Mesenchymal stem cell (in vitro differentiated cells and primary cell): ENCODE measurements at regions not wholly inside any gene's neighbourhood (a gene's known extent, or its start where the extent isn't known, plus 50 kb on each side); places are given as distances from the start of the nearest gene placed in this dataset.
"Not testable (repeated sequence)": the region's sequence is repeated elsewhere in the genome, so short reads cannot be mapped to it uniquely, and the experiment has no call there.

Source experiments
- DNase-seq: peaks from one replicate; pipeline ENCODE4 v3.0.0-alpha.2; 2013
- H2AFZ ChIP-seq: one replicate; pipeline ENCODE4 v1.6.1; 2013; ENCODE audit warnings: low read depth, mild to moderate bottlenecking, control low read depth, inconsistent platforms, low read length, moderate library complexity
- H2AK5ac ChIP-seq: 2 replicates; pipeline ENCODE4 v1.6.1; 2013; ENCODE audit warnings: low read length, moderate library complexity, mild to moderate bottlenecking, inconsistent platforms; ENCODE audit not compliant: severe bottlenecking
- H2BK120ac ChIP-seq: one replicate; pipeline ENCODE4 v1.6.1; 2013; ENCODE audit warnings: low read depth, mild to moderate bottlenecking, inconsistent platforms, low read length, moderate library complexity
- H2BK12ac ChIP-seq, 2 experiments: one replicate each; pipeline ENCODE4 v1.6.1; 2013; ENCODE audit warnings: inconsistent platforms in 2 of 2, low read length in 2 of 2, mild to moderate bottlenecking in 2 of 2, moderate library complexity in 2 of 2, control low read depth in 1 of 2
- H2BK15ac ChIP-seq: one replicate; pipeline ENCODE4 v1.6.1; 2013; ENCODE audit warnings: mild to moderate bottlenecking, low read depth, inconsistent platforms; ENCODE audit not compliant: poor library complexity, severe bottlenecking
- H2BK5ac ChIP-seq: 2 replicates; pipeline ENCODE4 v1.6.1; 2013; ENCODE audit warnings: low read depth, mild to moderate bottlenecking, low read length, control low read depth, inconsistent platforms; ENCODE audit not compliant: poor library complexity, severe bottlenecking
- H3K14ac ChIP-seq, 2 experiments: one replicate each; pipeline ENCODE4 v1.6.1; 2013; ENCODE audit warnings: inconsistent platforms in 2 of 2, low read length in 2 of 2, control low read depth in 1 of 2, mild to moderate bottlenecking in 1 of 2, moderate library complexity in 1 of 2
- H3K18ac ChIP-seq, 2 experiments: one replicate each; pipeline ENCODE4 v1.6.1; 2013; ENCODE audit warnings: inconsistent platforms in 2 of 2, low read length in 2 of 2, control low read depth in 1 of 2, low read depth in 1 of 2, mild to moderate bottlenecking in 1 of 2
- H3K23ac ChIP-seq, 2 experiments: one replicate each; pipeline ENCODE4 v1.6.1; 2013; ENCODE audit warnings: inconsistent platforms in 2 of 2, low read length in 2 of 2, mild to moderate bottlenecking in 2 of 2, moderate library complexity in 2 of 2, control low read depth in 1 of 2
- H3K27ac ChIP-seq: 2 replicates; pipeline ENCODE4 v1.5.1; 2013; ENCODE audit warnings: mild to moderate bottlenecking, moderate library complexity, low read length, control low read depth, inconsistent platforms; ENCODE audit not compliant: poor library complexity, severe bottlenecking
- H3K27me3 ChIP-seq, 2 experiments: 2 replicates each; pipeline versions ENCODE4 v1.6.1 to v1.7.0; 2013; ENCODE audit warnings: low read length in 2 of 2, mild to moderate bottlenecking in 2 of 2, moderate library complexity in 2 of 2, control low read depth in 1 of 2, inconsistent platforms in 1 of 2; ENCODE audit not compliant: control insufficient read depth in 1 of 2, insufficient read depth in 1 of 2
- H3K36me3 ChIP-seq, 2 experiments: 2 replicates each; pipeline versions ENCODE4 v1.6.1 to v1.7.0; 2013; ENCODE audit warnings: low read length in 2 of 2, control low read depth in 1 of 2, inconsistent platforms in 1 of 2, low read depth in 1 of 2, mild to moderate bottlenecking in 1 of 2; ENCODE audit not compliant: insufficient read depth in 2 of 2, control insufficient read depth in 1 of 2
- H3K4ac ChIP-seq, 2 experiments: one replicate each; pipeline ENCODE4 v1.6.1; 2013; ENCODE audit warnings: inconsistent platforms in 2 of 2, low read length in 2 of 2, mild to moderate bottlenecking in 2 of 2, moderate library complexity in 2 of 2, control low read depth in 1 of 2, low read depth in 1 of 2
- H3K4me1 ChIP-seq: 2 replicates; pipeline ENCODE4 v1.6.1; 2013; ENCODE audit warnings: low read depth, low read length, control low read depth; ENCODE audit not compliant: control insufficient read depth, insufficient read depth
- H3K4me2 ChIP-seq: 2 replicates; pipeline ENCODE4 v1.6.1; 2013; ENCODE audit warnings: low read length, mild to moderate bottlenecking, inconsistent platforms; ENCODE audit not compliant: poor library complexity, severe bottlenecking
- H3K4me3 ChIP-seq, 2 experiments: 2 replicates each; pipeline versions ENCODE4 v1.5.1 to v1.7.0; 2013; ENCODE audit warnings: low read length in 2 of 2, mild to moderate bottlenecking in 2 of 2, control low read depth in 1 of 2, low read depth in 1 of 2; ENCODE audit not compliant: insufficient read depth in 1 of 2
- H3K79me1 ChIP-seq: replicated peaks from 2 replicates; pipeline ENCODE4 v1.6.1; 2013; ENCODE audit warnings: mild to moderate bottlenecking, control low read depth, low read length, inconsistent platforms; ENCODE audit not compliant: poor library complexity, severe bottlenecking
- H3K9ac ChIP-seq: 2 replicates; pipeline ENCODE4 v1.7.0; 2013; ENCODE audit warnings: mild to moderate bottlenecking, low read length, moderate library complexity
- H3K9me3 ChIP-seq: 2 replicates; pipeline ENCODE4 v1.7.0; 2013; ENCODE audit warnings: mild to moderate bottlenecking, low read length; ENCODE audit not compliant: control insufficient read depth
- H4K8ac ChIP-seq: one replicate; pipeline ENCODE4 v1.6.1; 2013; ENCODE audit warnings: inconsistent platforms, mild to moderate bottlenecking, low read length, moderate library complexity
- H4K91ac ChIP-seq: one replicate; pipeline ENCODE4 v1.6.1; 2013; ENCODE audit warnings: mild to moderate bottlenecking, low read length, inconsistent platforms
- WGBS: methylation state at CpG from one replicate; pipeline ENCODE4 v1.1.7; 2013; ENCODE audit warnings: mixed read lengths; 5-methylcytosine and 5-hydroxymethylcytosine counted together

DNA sequence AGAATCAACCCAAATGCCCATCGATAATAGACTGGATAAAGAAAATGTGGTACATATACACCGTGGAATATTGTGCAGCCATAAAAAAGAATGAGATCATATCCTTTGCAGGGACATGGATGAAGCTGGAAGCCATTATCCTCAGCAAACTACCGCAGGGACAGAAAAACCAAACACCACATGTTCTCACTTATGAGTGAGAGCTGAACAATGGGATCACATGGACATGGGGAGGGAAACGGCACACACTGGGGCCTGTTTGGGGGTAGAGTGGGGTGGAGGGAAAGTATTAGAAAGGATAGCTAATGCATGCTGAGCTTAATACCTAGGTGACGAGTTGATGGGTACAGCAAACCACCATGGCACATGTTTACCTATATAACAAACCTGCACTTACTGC lies 217.5 kb downstream of the TOMM20 start:
- not testable (repeated sequence) for H4K8ac ChIP-seq, H3K36me3 ChIP-seq, H2BK120ac ChIP-seq, H3K4ac ChIP-seq, H2BK5ac ChIP-seq, H3K27me3 ChIP-seq, DNase-seq, H3K4me3 ChIP-seq, H2BK15ac ChIP-seq, H3K4me2 ChIP-seq, H3K14ac ChIP-seq, H3K9me3 ChIP-seq, H3K79me1 ChIP-seq, H3K27ac ChIP-seq, H4K91ac ChIP-seq, H3K18ac ChIP-seq, H2BK12ac ChIP-seq, H3K23ac ChIP-seq, H2AK5ac ChIP-seq, H2AFZ ChIP-seq, H3K9ac ChIP-seq
- WGBS = 94% methylated on average over 4 of the region's 5 CpGs
- peaks cover 13% of the 10 kb centered on the region for H3K4me1 ChIP-seq

DNA sequence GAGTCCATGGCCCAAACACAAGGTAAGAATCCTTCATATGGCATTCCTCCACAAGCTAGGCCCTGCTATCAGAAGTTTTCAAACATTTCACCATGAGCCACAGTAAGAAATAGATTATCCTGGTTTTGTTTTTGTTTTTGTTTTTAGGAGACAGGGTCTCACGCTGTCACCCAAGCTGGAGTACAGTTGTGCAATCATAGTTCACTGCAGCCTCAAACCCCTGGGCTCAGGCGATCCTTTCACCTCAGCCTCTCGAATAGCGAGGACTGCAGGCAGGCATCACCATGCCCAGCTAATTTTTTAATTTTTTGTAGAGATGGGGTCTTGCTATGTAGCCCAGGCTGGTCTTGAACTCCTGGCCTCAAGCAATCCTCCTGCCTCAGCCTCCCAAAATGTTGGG lies 218.8 kb downstream of the TOMM20 start:
- Histone ChIP-seq H3K79me1 (no peaks in the 10 kb centered on the region), H4K8ac (no peak overlapping the region), H3K4me1 (peaks cover 13% of the 10 kb centered on the region), H2BK15ac (no peak overlapping the region), H2BK120ac (no peak overlapping the region), H2BK12ac (no peak overlapping the region), H3K27me3 (no peaks in the 10 kb centered on the region), H3K9ac (no peak overlapping the region), H3K4me2 (no peak overlapping the region), H2AFZ (no peak overlapping the region), H2BK5ac (no peak overlapping the region), H3K36me3 (no peaks in the 10 kb centered on the region), H2AK5ac (no peak overlapping the region), H3K14ac (no peak overlapping the region), H3K4ac (no peak overlapping the region), H3K27ac (no peak overlapping the region), H3K9me3 (no peaks in the 10 kb centered on the region), H4K91ac (no peak overlapping the region), H3K23ac (no peak overlapping the region), H3K4me3 (no peak overlapping the region), H3K18ac (no peak overlapping the region)
- 89% methylated on average over 4 of the region's 4 CpGs for WGBS
- DNase-seq = no peak

DNA sequence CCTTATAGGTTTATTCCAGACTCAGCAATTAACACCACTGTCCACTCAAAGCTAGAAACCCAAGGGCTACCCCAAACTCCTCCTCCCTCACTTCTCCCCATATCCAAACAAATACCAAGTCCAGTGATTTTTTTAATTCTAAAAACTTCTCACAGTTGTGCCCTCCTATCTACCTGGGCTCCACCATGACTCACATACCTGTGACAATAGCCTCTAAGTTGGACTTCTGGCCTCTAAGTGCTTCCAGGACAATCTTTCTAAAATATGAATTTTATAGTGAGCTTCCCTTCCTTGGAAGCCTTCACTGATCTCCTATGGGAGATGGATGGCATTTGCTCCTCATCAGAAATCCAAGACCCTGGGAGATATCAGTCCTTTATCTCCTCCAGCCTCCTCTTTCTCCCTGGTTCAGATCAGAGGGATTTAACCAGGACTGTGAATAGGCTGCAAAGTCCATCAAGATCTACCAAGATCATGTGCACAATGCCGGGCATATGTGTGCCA lies 219.3 kb downstream of the TOMM20 start:
- Histone ChIP-seq H3K18ac (no peak overlapping the region), H2AK5ac (peak overlapping the region; percentile 31), H2BK15ac (no peak overlapping the region), H3K4ac (no peak overlapping the region), H3K23ac (no peak overlapping the region), H2BK120ac (no peak overlapping the region), H4K8ac (no peak overlapping the region), H3K4me1 (peaks cover 13% of the 10 kb centered on the region), H3K9ac (no peak overlapping the region), H3K4me2 (no peak overlapping the region), H2BK12ac (no peak overlapping the region), H3K4me3 (no peak overlapping the region), H4K91ac (no peak overlapping the region), H2AFZ (no peak overlapping the region), H3K36me3 (no peaks in the 10 kb centered on the region), H2BK5ac (no peak overlapping the region), H3K79me1 (no peaks in the 10 kb centered on the region), H3K27me3 (no peaks in the 10 kb centered on the region), H3K27ac (no peak overlapping the region), H3K9me3 (no peaks in the 10 kb centered on the region), H3K14ac (no peak overlapping the region)
- no peak for DNase-seq
- WGBS = 100% methylated on average over 1 of the region's 1 CpG

DNA sequence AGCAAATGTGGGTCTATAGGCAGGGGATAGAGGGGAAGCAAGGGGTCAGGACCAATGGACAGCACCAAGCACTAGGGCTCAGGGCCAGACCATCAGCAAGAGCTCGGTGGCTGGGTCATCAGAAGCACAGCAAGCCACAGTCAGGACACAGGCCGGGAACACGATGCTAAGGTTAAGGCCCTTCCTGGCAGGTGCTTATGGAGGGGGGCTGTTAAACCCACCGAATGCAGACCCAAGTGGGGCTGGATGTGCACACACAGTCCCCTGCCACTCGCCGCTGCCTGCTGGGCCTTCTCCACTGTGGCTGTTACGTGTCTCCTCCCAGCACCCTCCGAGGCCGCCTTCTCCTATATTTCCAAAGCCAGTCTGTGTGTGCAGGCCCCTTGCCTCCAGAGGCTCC lies 220.1 kb downstream of the TOMM20 start:
- Histone ChIP-seq H2AFZ (no peak overlapping the region), H3K27me3 (no peaks in the 10 kb centered on the region), H3K27ac (peak overlapping the region; percentile 73), H2BK5ac (no peak overlapping the region), H3K9me3 (no peaks in the 10 kb centered on the region), H2BK15ac (peak overlapping the region; percentile 60), H2AK5ac (peak overlapping the region; percentile 94), H3K18ac (peak overlapping the region; percentile 40 to 82), H3K4ac (peak overlapping the region; percentile 15 to 84), H3K4me3 (peak overlapping the region in 1 of 2 experiments; percentile 38), H3K23ac (no peak overlapping the region), H4K91ac (peak overlapping the region; percentile 52), H4K8ac (peak overlapping the region; percentile 28), H3K36me3 (no peaks in the 10 kb centered on the region), H3K79me1 (no peaks in the 10 kb centered on the region), H3K4me1 (peaks cover 13% of the 10 kb centered on the region), H2BK12ac (peak overlapping the region; percentile 14 to 66), H3K4me2 (no peak overlapping the region), H3K9ac (peak overlapping the region; percentile 62), H2BK120ac (peak overlapping the region; percentile 42), H3K14ac (peak overlapping the region in 1 of 2 experiments; percentile 9)
- DNase-seq = no peak
- 86% methylated on average over 9 of the region's 9 CpGs for WGBS
